ENCODE measurements at regions not wholly inside any gene's neighbourhood (a gene's known extent, or its start where the extent isn't known, plus 50 kb on each side); places are given as distances from the start of the nearest gene placed in this dataset.

GRCh38 chr22:48840112-48840949 lies 987.3 kb downstream of the BRD1 start:
- TF ChIP-seq CTCF (IDR thresholded peaks at IDR 0.05; ENCODE audit: borderline replicate concordance, insufficient read depth, low read depth, low read length): no peak
- H3K4me3 ChIP-seq (ENCODE audit: low read depth, low read length): no peak overlapping the region

- TF ChIP-seq CTCF (IDR thresholded peaks at IDR 0.05; ENCODE audit: borderline replicate concordance, insufficient read depth, low read depth, low read length): no peak
- H3K4me3 ChIP-seq (ENCODE audit: low read depth, low read length): no peak overlapping the region
Measured at GRCh38 chr22:48838846-48839730, 988.6 kb downstream of the BRD1 start.

GRCh38 chr22:48838376-48838775 lies 989.3 kb downstream of the BRD1 start:
- no peak for TF ChIP-seq CTCF (IDR thresholded peaks at IDR 0.05; ENCODE audit: borderline replicate concordance, insufficient read depth, low read depth, low read length)
- no peak overlapping the region for H3K4me3 ChIP-seq (ENCODE audit: low read depth, low read length)

GRCh38 chr22:48837341-48837935 lies 990.2 kb downstream of the BRD1 start:
- no peak overlapping the region for H3K4me3 ChIP-seq (ENCODE audit: low read depth, low read length)
- no peak for TF ChIP-seq CTCF (IDR thresholded peaks at IDR 0.05; ENCODE audit: borderline replicate concordance, insufficient read depth, low read depth, low read length)

GRCh38 chr22:48836673-48837340 lies 990.9 kb downstream of the BRD1 start:
- no peak overlapping the region for H3K4me3 ChIP-seq (ENCODE audit: low read depth, low read length)
- TF ChIP-seq CTCF (IDR thresholded peaks at IDR 0.05; ENCODE audit: borderline replicate concordance, insufficient read depth, low read depth, low read length): no peak

GRCh38 chr22:48835857-48836672 lies 991.6 kb downstream of the BRD1 start:
- no peak for TF ChIP-seq CTCF (IDR thresholded peaks at IDR 0.05; ENCODE audit: borderline replicate concordance, insufficient read depth, low read depth, low read length)

More at GRCh38 chr22:48835857-48836672, 991.6 kb downstream of the BRD1 start:
- H3K4me3 ChIP-seq (ENCODE audit: low read depth, low read length): no peak overlapping the region
